Lower lobe of right lung (tissue), 2 donors: ENCODE measurements at regions not wholly inside any gene's neighbourhood (a gene's known extent, or its start where the extent isn't known, plus 50 kb on each side); places are given as distances from the start of the nearest gene placed in this dataset.

ENCODE experiments used
- ATAC-seq, 2 donors: fragments of 200-7000 bp; cut with Tn5 transposase; one replicate each; pipeline ENCODE4 v1.9.1; 2020 to 2022; ENCODE audit warnings: mild to moderate bottlenecking in 2 of 2, moderate library complexity in 2 of 2
- DNase-seq: peaks from one replicate; pipeline ENCODE4 v3.0.0-alpha.2; 2020
- H3K27ac ChIP-seq: fragments of 200-600 bp; one replicate; pipeline ENCODE4 v1.8.0; 2022
- H3K27me3 ChIP-seq: fragments of 200-600 bp; one replicate; pipeline ENCODE4 v1.8.0; 2022; ENCODE audit warnings: low read depth
- H3K36me3 ChIP-seq: fragments of 200-600 bp; one replicate; pipeline ENCODE4 v1.8.0; 2022; ENCODE audit warnings: mild to moderate bottlenecking
- H3K4me1 ChIP-seq: fragments of 200-600 bp; one replicate; pipeline ENCODE4 v1.8.0; 2022
- H3K4me3 ChIP-seq: fragments of 200-600 bp; one replicate; pipeline ENCODE4 v1.8.0; 2022; ENCODE audit warnings: mild to moderate bottlenecking
- H3K9me3 ChIP-seq: fragments of 200-600 bp; one replicate; pipeline ENCODE4 v1.8.0; 2022
- intact Hi-C: fragments of 100-400 bp; cut with DNase I; formaldehyde crosslinking; loops from one replicate; pipeline ENCODE4 v1.11.0; 2022
- TF ChIP-seq, protein P1 (sequence below): fragments of 200-600 bp; IDR thresholded peaks from one replicate; pipeline ENCODE4 v1.8.0; 2022; ENCODE audit warnings: antibody characterized with exemption, mild to moderate bottlenecking
- donor health status: DM: no; HTN: yes; CAD: no; lungs with severe emphysema.

DNA sequence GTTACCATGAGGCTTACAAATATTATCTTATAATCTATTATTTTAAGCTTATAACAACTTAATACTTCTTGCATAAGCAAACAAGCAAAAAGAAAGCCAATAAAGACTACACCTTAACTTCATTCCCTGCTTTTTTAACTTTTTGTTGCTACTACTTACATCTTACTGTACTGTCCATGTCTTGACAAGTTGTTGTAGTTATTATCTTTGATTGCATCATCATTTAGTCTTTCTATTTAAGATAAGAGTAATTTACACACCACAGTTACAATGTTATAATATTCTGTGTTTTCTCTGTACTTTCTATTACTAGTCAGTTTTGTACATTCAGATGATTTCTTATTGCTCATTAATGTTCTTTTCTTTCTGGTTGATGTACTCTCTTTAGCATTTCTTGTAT lies 346.6 kb downstream of the SMARCA1 start:
- Histone ChIP-seq H3K27me3 (no peaks in the 10 kb centered on the region), H3K9me3 (no peaks in the 10 kb centered on the region), H3K27ac (no peak overlapping the region), H3K4me1 (no peaks in the 10 kb centered on the region), H3K4me3 (no peak overlapping the region), H3K36me3 (no peaks in the 10 kb centered on the region)
- ATAC-seq (no peak), DNase-seq (no peak)
- TF ChIP-seq, protein P1, sequence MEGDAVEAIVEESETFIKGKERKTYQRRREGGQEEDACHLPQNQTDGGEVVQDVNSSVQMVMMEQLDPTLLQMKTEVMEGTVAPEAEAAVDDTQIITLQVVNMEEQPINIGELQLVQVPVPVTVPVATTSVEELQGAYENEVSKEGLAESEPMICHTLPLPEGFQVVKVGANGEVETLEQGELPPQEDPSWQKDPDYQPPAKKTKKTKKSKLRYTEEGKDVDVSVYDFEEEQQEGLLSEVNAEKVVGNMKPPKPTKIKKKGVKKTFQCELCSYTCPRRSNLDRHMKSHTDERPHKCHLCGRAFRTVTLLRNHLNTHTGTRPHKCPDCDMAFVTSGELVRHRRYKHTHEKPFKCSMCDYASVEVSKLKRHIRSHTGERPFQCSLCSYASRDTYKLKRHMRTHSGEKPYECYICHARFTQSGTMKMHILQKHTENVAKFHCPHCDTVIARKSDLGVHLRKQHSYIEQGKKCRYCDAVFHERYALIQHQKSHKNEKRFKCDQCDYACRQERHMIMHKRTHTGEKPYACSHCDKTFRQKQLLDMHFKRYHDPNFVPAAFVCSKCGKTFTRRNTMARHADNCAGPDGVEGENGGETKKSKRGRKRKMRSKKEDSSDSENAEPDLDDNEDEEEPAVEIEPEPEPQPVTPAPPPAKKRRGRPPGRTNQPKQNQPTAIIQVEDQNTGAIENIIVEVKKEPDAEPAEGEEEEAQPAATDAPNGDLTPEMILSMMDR, result no peak
- intact Hi-C loops, result no loop called here

DNA sequence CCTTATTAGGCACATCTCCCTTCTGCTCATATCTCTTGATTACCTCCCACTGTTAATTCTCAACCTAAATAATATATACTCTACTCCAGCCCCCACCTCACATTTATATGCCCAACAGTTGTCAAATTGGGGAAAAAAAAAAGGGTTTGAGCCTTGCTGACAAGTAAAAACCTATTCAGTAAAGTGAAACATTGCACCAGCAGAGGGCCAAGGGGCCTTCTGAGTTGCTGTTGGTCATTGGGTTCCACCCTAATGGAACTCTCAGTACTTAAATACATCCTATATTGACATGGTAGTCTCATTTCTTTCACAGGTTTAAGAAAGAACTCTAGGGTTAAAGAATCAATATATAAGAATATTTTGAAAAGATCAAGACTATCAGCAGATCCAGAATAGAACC lies 362.2 kb downstream of the SMARCA1 start:
- TF ChIP-seq, protein P1, result no peak
- Histone ChIP-seq H3K4me3 (no peak overlapping the region), H3K27ac (no peak overlapping the region), H3K9me3 (no peaks in the 10 kb centered on the region), H3K27me3 (no peaks in the 10 kb centered on the region), H3K4me1 (no peaks in the 10 kb centered on the region), H3K36me3 (no peaks in the 10 kb centered on the region)
- DNase-seq (no peak), ATAC-seq (no peak)
- intact Hi-C loops, result no loop called here

DNA sequence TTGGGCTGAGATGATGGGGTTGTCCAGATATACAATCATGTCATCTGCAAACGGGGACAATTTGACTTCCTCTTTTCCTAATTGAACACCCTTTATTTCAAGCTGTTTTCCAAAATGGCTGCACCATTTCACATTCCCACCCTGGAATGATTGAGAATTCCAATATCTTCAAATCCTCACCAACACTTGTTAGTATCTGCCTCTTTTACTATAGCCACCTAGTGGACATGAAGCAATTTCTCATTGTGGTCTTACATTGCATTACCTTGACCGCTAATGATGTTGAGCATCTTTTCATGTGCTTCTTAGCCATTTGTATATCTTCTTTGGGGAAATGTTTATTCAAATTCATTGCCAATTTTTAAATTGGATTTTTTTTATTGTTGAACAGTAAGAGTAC lies 364.8 kb downstream of the SMARCA1 start:
- DNase-seq, result no peak
- no peaks in the 10 kb centered on the region for H3K4me1 ChIP-seq
- H3K4me3 ChIP-seq, result no peak overlapping the region
- no peak for ATAC-seq
- TF ChIP-seq, protein P1, result no peak
- H3K9me3 ChIP-seq, result no peaks in the 10 kb centered on the region
- intact Hi-C loops, result no loop called here
- no peaks in the 10 kb centered on the region for H3K27me3 ChIP-seq
- H3K36me3 ChIP-seq, result no peaks in the 10 kb centered on the region
- H3K27ac ChIP-seq, result no peak overlapping the region

DNA sequence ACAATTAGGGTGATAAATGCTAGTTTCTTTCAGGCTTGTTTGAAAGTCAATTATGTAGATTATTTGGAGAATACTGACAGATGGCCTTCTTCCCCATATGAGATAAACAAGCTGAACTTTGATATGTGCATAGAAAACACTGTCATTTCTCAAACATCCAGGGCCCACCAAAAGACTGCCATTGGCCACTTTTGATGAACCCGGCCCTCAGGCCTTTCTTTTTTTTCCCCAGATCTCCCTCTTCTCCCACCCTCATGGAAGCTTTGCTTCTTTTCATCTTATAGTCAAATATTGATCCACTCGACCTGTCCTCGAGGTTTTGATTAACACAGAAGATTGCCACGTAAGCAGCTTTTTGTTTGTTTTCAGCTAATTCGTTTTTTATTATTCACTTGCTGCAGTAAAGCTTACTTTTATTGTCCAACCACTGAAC lies 377.4 kb downstream of the SMARCA1 start:
- no peaks in the 10 kb centered on the region for H3K27me3 ChIP-seq
- no peak overlapping the region for H3K27ac ChIP-seq
- DNase-seq (no peak), ATAC-seq (no peak)
- TF ChIP-seq, protein P1, result no peak
- H3K36me3 ChIP-seq, result no peaks in the 10 kb centered on the region
- H3K4me3 ChIP-seq, result no peak overlapping the region
- H3K4me1 ChIP-seq, result no peaks in the 10 kb centered on the region
- no peaks in the 10 kb centered on the region for H3K9me3 ChIP-seq
- intact Hi-C loops, result no loop called here

DNA sequence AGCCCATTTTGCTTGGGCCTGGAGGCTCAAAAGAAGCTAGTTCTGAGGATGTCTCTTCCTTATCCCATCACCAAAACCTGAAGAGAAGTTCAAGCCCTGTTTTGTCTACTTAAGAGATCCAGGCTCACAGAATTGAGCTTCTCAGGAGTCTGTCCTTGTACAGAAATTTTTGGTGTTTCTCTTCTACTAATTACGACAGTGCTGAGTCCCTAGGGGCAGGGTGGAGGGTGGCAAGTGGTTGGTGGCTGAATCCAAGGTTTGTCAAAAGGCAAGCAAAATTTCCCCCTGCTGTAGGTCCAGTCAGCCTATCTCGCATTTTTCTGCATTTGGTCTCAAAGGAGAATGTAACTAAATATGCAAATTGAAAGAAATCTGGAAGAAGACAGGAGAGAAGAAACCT lies 377.9 kb downstream of the SMARCA1 start:
- DNase-seq, result no peak

More for the DNA sequence above, 377.9 kb downstream of the SMARCA1 start:
- Histone ChIP-seq H3K27ac (no peak overlapping the region), H3K9me3 (no peaks in the 10 kb centered on the region), H3K4me1 (no peaks in the 10 kb centered on the region), H3K27me3 (no peaks in the 10 kb centered on the region), H3K4me3 (no peak overlapping the region), H3K36me3 (no peaks in the 10 kb centered on the region)
- TF ChIP-seq, protein P1, result no peak
- ATAC-seq, result no peak
- intact Hi-C loops, result no loop called here
